Heart right ventricle (tissue), 16 donors: ENCODE measurements at regions not wholly inside any gene's neighbourhood (a gene's known extent, or its start where the extent isn't known, plus 50 kb on each side); places are given as distances from the start of the nearest gene placed in this dataset.
A peak's percentile ranks its signal among the peaks of the same experiment; 100 is the strongest.

ENCODE experiments used
- ATAC-seq, 8 donors: fragments of 200-7000 bp; cut with Tn5 transposase; one replicate each; pipeline ENCODE4 v1.9.1; 2020; ENCODE audit warnings: mild to moderate bottlenecking in 8 of 8, moderate library complexity in 8 of 8, moderate number of reproducible peaks in 1 of 8
- DNase-seq, 2 donors: peaks; one replicate each; pipeline ENCODE4 v3.0.0-alpha.2; 2020
- H3K27ac ChIP-seq, 10 donors: fragments of 200-600 bp; sonication (generic) in 2 of 10; one replicate each; pipeline versions ENCODE4 v1.5.0 to v1.8.0; 2020 to 2022; ENCODE audit warnings: mild to moderate bottlenecking in 3 of 10
- H3K27me3 ChIP-seq, 7 donors: fragments of 200-600 bp; one replicate each; pipeline ENCODE4 v1.8.0; 2021 to 2022; ENCODE audit warnings: mild to moderate bottlenecking in 2 of 7
- H3K36me3 ChIP-seq, 9 donors: fragments of 200-600 bp; sonication (generic) in 1 of 9; one replicate each; pipeline versions ENCODE4 v1.5.0 to v1.8.0; 2020 to 2022; ENCODE audit warnings: mild to moderate bottlenecking in 2 of 9
- H3K4me1 ChIP-seq, 9 donors: fragments of 200-600 bp; sonication (generic) in 1 of 9; one replicate each; pipeline versions ENCODE4 v1.5.0 to v1.8.0; 2020 to 2022; ENCODE audit warnings: mild to moderate bottlenecking in 4 of 9
- H3K4me3 ChIP-seq, 10 donors: fragments of 200-600 bp; sonication (generic) in 2 of 10; one replicate each; pipeline versions ENCODE4 v1.5.0 to v1.8.0; 2020 to 2022; ENCODE audit warnings: mild to moderate bottlenecking in 7 of 10, moderate library complexity in 2 of 10
- H3K9me3 ChIP-seq, 11 donors: fragments of 200-600 bp in 10 of 11; sonication (generic) in 2 of 11; one replicate each; pipeline versions ENCODE4 v1.5.0 to v1.8.0; 2013 to 2022; ENCODE audit warnings: mild to moderate bottlenecking in 2 of 11, control low read depth in 1 of 11, moderate library complexity in 1 of 11
- WGBS, 2 donors: extraction: QIAGEN DNeasy Blood & Tissue Kit; methylation state at CpG; one replicate each; pipeline ENCODE4 v1.1.7; 2013; ENCODE audit warnings: inconsistent platforms in 1 of 2; 5-methylcytosine and 5-hydroxymethylcytosine counted together
- intact Hi-C, 10 donors: fragments of 100-400 bp; cut with DNase I; formaldehyde crosslinking; loops; one replicate each; pipeline versions ENCODE4 v1.11.1 to v1.14.2; 2022
- TF ChIP-seq, protein P1 (sequence below), 9 donors: fragments of 200-600 bp; sonication (generic) in 2 of 9; IDR thresholded peaks; one replicate each; pipeline versions ENCODE4 v1.5.0 to v1.8.0; 2021 to 2022; ENCODE audit warnings: antibody characterized with exemption in 9 of 9, mild to moderate bottlenecking in 5 of 9, moderate library complexity in 1 of 9
- donor health status: Arrhythmogenic right ventricular cardiomyopathy.
- donor health status: ischemic (EF 13 %, LVEDD 7.1; RV severe dilation, severe dysfunction).
- donor health status: healthy with polysubstance abuse.
- donor health status: DM: no; HTN: yes; CAD: no.
- donor health status: DM: no; HTN: no; CAD: no.
- donor health status: ischemic (EF 25% LVEDD 6.9; RV normal size, moderate dysfunction).
- donor health status: ischemic (EF 25% LVEDD 5.7; RV mildly dilated, moderate dysfunction).
- donor health status: healthy.
- donor health status: DM: yes; HTN: yes; CAD: no.
- donor health status: Ischemic cardiomyopathy.
- donor health status: ischemic (EF 35%, LVEDD 5.7; RV mildly dilated, moderate dysfunction).
- donor health status: nonischemic (EF 11% LVEDD 7.7; RV severe dilation, severe dysfunction).
- donor health status: DM: yes; HTN: yes; CAD: no.
- donor health status: PGD.
- donor health status: ischemic (EF 29% LVEDD 5.4; RV normal size, mild dysfunction).
- donor health status: nonischemic (EF 23%, LVEDD 6.1; RV moderate dilation, normal function).

DNA sequence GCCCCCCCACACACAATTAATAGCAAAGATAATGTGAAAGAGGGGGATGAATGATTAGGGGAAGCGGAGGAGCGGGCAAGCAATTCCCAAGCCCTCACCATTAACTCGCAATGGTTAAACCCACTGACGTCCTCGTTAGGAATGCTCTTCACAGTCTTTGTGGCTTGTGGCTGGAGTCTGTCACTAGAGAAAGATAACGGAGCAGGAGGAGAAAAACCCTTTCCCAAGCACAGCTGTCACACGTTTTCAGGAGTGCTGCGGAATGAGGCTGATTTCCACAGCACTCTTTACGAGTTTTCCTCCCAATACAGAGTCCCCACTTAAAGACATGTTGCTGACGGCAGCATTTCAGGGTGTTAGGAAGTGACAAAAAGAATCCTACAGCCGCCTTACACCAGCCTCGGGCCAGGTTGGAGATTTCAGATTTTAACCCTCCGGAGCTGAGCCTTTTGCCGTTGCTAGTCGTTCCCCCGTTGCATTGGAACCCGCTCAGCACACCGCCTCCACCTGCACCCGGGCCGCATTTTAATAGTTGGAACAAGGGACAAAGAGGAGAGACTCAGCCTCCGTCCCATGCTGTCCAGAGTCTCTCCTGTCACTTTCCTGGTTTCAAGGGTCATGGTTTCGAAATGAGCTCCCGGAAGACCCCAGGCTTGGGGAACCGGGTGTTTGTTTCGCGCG, 92.2 kb downstream of the GEMIN8 start:
- Histone ChIP-seq H3K4me1 (peaks cover 0 to 7% (median 0%) of the 10 kb centered on the region in 9 donors), H3K4me3 (peak overlapping the region; percentile 25 to 62 (median 56)), H3K36me3 (no peaks in the 10 kb centered on the region), H3K9me3 (no peaks in the 10 kb centered on the region), H3K27me3 (peaks cover 0 to 95% (median 0%) of the 10 kb centered on the region in 7 donors), H3K27ac (peak overlapping the region in 1 of 10 donors; percentile 4)
- ATAC-seq (peak in 4 of 8 donors; percentile 38 to 76 (median 42)), DNase-seq (peak in 1 of 2 donors; percentile 2)
- 7% methylated on average over 26 to 27 of the region's 27 CpGs for WGBS, 2 donors
- TF ChIP-seq, protein P1, sequence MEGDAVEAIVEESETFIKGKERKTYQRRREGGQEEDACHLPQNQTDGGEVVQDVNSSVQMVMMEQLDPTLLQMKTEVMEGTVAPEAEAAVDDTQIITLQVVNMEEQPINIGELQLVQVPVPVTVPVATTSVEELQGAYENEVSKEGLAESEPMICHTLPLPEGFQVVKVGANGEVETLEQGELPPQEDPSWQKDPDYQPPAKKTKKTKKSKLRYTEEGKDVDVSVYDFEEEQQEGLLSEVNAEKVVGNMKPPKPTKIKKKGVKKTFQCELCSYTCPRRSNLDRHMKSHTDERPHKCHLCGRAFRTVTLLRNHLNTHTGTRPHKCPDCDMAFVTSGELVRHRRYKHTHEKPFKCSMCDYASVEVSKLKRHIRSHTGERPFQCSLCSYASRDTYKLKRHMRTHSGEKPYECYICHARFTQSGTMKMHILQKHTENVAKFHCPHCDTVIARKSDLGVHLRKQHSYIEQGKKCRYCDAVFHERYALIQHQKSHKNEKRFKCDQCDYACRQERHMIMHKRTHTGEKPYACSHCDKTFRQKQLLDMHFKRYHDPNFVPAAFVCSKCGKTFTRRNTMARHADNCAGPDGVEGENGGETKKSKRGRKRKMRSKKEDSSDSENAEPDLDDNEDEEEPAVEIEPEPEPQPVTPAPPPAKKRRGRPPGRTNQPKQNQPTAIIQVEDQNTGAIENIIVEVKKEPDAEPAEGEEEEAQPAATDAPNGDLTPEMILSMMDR (IDR thresholded peaks at IDR 0.05): no peak
- intact Hi-C loops: no loop called here

DNA sequence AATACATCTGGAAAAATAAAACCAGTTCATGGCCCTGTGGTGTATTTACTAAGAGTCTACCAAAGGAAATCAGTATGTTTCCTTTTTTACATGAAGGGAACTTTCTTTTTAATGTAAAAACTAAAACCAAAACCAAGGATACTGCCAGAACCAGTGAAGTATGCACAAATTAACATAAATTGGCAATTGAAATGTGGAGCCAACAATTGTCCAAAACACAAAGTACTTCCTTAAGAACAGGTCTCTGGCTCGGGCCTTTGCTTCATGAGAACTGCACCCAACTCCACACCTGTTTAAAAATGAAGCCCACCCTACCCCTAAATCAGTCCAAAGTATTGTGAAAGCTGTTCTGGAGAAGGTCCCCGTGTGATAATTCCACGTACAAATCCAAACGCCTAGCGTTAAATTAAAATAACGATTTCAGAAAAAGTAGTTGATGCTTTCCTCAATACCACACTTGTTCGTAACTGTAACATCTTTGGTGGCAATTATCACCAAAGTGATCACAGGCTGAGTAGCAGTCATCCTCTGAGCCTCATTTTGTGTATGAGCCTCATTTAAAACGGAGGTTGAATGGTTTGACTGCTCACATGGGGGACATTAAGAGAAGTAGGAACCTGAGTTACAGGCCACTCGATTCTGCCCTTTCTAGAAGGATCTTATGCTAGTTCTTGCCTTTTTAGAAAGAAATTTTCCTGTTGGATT, 93.0 kb downstream of the GEMIN8 start:
- Histone ChIP-seq H3K9me3 (no peaks in the 10 kb centered on the region), H3K27me3 (peaks cover 0 to 88% (median 0%) of the 10 kb centered on the region in 7 donors), H3K4me1 (peaks cover 0 to 7% (median 0%) of the 10 kb centered on the region in 9 donors), H3K4me3 (no peak overlapping the region), H3K36me3 (no peaks in the 10 kb centered on the region), H3K27ac (no peak overlapping the region)
- ATAC-seq (no peak), DNase-seq (no peak)
- intact Hi-C loops: no loop called here
- TF ChIP-seq, protein P1 (IDR thresholded peaks at IDR 0.05): no peak
- WGBS, 2 donors: 76% methylated on average over 9 of the region's 9 CpGs

DNA sequence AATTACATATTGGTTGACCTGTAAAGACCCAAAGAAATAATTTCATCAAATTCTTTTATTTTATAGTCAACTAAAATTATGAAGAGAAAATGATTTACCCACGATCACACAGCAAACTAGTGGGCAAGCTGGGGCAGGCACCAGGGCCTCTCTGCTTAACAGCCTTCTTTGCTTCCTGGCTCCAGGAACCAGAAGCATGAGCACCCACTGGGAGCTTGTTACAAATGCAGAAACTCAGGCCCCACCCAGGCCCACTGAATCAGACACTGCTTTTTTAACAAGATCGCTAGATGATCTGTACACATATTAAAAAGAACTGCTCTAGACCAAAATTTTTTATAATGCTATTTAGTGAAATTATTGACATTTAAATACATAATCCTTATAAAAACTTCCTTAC, 95.0 kb downstream of the GEMIN8 start:
- DNase-seq (no peak), ATAC-seq (no peak)
- no peaks in the 10 kb centered on the region for H3K9me3 ChIP-seq
- H3K27ac ChIP-seq: no peak overlapping the region
- H3K27me3 ChIP-seq: peaks cover 0 to 78% (median 0%) of the 10 kb centered on the region in 7 donors
- H3K4me1 ChIP-seq: peaks cover 0 to 7% (median 0%) of the 10 kb centered on the region in 9 donors
- TF ChIP-seq, protein P1 (IDR thresholded peaks at IDR 0.05): no peak
- no peak overlapping the region for H3K4me3 ChIP-seq
- no peaks in the 10 kb centered on the region for H3K36me3 ChIP-seq
- intact Hi-C loops: no loop called here
- WGBS, 2 donors: 90 to 94% methylated on average over 2 of the region's 2 CpGs

GRCh38 chrX:13933851-13934250, 95.8 kb downstream of the GEMIN8 start:
- H3K27me3 ChIP-seq: peaks cover 0 to 78% (median 0%) of the 10 kb centered on the region in 7 donors
- no peaks in the 10 kb centered on the region for H3K9me3 ChIP-seq
- 78 to 89% methylated on average over 7 of the region's 7 CpGs for WGBS, 2 donors

More at GRCh38 chrX:13933851-13934250, 95.8 kb downstream of the GEMIN8 start:
- no peaks in the 10 kb centered on the region for H3K36me3 ChIP-seq
- peaks cover 0 to 7% (median 0%) of the 10 kb centered on the region in 9 donors for H3K4me1 ChIP-seq
- intact Hi-C loops: no loop called here
- no peak for DNase-seq
- no peak overlapping the region for H3K27ac ChIP-seq
- no peak for ATAC-seq
- H3K4me3 ChIP-seq: no peak overlapping the region
- TF ChIP-seq, protein P1 (IDR thresholded peaks at IDR 0.05): no peak
